GM18505 (cell line): ENCODE measurements at regions not wholly inside any gene's neighbourhood (a gene's known extent, or its start where the extent isn't known, plus 50 kb on each side); places are given as distances from the start of the nearest gene placed in this dataset.
"Not testable (repeated sequence)": the region's sequence is repeated elsewhere in the genome, so short reads cannot be mapped to it uniquely, and the experiment has no call there.

Source experiments
- ATAC-seq: cut with Tn5 transposase; IDR thresholded peaks from one replicate; pipeline ENCODE4 v1.9.1; 2021; ENCODE audit not compliant: unreplicated experiment
- POLR2A ChIP-seq: IDR thresholded peaks from 4 replicates; pipeline ENCODE4 v1.6.1; 2011; ENCODE audit warnings: borderline replicate concordance; ENCODE audit not compliant: insufficient read depth, insufficient read length; ENCODE audit errors: extremely low read depth

DNA sequence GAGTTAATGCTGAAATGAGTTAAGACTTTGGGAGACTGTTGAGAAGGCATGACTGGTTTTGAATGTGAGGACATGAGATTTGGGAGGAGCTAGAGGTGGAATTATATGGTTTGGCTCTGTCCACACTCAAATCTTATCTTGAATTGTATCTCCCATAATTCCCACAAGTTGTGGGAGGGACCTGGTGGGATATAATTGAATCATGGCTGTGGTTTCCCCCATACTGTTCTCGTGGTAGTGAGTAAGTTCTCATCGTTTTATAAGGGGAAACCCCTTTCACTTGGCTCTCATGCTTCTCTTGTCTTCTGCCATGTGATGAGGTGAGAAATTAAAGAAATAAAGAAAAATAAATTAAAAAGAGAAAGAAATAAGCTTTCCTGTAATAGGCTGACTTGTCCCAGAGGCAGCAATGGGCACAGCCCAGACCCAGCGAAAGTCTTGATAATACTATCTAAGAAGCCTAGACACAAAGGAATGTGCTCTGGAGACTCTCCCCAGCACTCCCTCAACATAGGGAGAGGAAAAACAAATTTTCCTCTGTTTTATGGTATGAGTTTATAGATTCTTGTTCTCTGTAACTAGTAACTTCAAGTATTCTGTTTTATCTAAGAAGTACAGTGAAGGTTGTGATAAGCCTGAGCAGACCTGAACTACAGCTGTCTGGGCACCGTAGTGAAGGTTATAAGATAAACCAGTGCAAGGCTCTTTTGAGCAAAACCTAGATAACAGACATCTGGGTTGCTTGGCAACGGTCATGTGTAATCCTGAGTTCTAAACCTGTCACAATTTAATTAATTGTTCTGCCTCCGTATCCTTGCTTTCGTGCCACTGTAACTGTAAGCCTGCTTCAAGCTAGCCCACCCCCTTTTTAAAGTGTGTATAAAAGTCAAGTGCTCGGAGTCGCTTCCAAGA lies 88.9 kb upstream of the ECI2 start:
- no peak for ATAC-seq

GRCh38 chr6:4220558-4220957 lies 85.2 kb upstream of the ECI2 start:
- no peak for TF ChIP-seq POLR2A
- no peak for ATAC-seq

More for the DNA sequence above, 88.9 kb upstream of the ECI2 start:
- no peak for TF ChIP-seq POLR2A

DNA sequence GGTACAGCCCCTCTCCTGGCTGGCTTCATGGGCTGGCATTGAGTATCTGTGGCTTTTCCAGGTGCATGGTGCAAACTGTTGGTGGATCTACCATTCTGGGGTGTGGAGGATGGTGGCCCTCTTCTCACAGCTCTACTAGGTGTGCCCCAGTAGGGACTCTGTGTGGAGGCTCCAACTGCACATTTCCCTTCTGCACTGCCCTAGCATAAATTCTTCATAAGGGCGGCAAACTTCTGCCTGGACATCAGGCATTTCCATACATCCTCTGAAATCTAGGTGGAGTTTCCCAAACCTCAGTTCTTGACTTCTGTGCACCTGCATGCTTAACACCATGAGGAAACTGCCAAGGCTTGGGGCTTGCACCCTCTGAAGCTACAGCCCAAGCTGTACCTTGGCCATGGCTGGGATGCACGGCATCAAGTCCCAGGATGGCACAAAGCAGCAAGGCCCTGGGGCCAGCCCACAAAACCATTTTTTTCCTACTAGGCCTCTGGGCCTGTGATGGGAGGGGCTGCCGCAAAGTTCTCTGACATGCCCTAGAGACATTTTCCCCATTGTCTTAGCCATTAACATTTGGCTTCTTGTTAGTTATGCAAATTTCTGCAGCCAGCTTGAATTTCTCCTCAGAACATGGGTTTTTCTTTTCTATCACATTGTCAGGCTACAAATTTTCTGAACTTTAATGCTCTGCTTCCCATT lies 83.4 kb upstream of the ECI2 start:
- ATAC-seq, result not testable (repeated sequence)

GRCh38 chr6:4212588-4212987 lies 77.2 kb upstream of the ECI2 start:
- TF ChIP-seq POLR2A, result no peak
- no peak for ATAC-seq

DNA sequence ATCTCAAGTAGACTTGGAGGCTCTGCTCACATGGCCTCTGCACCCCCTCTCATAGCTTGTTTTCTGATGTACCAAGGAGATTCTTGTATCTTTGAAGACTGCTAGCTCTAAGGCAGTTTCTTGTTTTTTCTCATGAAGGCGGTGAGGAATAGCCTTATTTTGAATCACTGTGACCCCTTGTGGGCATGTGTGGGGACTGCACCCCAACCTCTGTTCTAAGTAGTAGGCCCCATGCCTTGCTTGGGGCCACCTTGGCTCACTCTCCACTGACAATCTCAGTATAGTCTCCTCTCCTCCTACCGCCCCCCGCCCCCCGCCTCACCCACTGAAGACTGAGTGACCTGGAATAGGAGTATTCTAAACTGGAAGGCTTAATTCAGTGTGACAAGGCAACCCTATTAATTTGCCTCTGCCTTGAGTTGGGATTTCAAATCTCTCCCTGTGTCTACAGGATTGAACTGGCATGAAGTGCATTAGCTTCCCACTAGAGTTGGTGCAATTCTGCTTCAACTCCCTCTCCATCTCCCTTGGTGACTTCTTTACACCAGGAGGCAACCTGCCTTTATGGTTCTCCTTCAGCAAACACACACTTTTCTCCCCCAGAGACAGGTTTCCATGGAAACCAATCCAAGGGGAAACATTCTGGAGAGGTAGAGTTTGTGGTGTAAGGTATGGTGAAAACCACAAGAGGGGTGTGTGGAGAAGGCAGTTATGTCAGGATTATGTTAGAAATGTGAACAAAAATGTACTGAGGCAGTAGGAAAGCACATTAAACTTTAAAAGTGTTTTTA lies 75.4 kb upstream of the ECI2 start:
- no peak for TF ChIP-seq POLR2A
- ATAC-seq, result no peak

DNA sequence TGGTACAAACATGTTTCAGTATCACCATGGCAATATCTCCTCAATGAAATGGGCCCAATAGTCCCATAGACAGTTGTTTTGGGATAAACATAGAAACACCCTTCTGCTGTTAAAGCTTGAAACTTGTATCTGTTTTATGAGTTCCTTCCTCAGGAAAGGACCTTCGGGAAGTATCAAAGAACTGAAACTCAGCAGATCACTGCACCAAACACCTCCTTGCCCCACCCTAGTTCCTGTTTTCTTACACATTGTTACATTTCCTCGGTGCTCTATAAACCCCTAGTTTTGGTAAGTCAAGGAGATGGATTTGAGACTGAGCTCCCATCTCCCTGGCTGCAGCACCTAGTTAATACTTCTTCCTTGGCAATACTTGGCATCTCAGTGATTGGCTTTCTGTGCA lies 73.8 kb upstream of the ECI2 start:
- ATAC-seq, result no peak
- no peak for TF ChIP-seq POLR2A

- no peak for ATAC-seq
- no peak for TF ChIP-seq POLR2A
Measured at GRCh38 chr6:4208158-4208557, 72.8 kb upstream of the ECI2 start.

DNA sequence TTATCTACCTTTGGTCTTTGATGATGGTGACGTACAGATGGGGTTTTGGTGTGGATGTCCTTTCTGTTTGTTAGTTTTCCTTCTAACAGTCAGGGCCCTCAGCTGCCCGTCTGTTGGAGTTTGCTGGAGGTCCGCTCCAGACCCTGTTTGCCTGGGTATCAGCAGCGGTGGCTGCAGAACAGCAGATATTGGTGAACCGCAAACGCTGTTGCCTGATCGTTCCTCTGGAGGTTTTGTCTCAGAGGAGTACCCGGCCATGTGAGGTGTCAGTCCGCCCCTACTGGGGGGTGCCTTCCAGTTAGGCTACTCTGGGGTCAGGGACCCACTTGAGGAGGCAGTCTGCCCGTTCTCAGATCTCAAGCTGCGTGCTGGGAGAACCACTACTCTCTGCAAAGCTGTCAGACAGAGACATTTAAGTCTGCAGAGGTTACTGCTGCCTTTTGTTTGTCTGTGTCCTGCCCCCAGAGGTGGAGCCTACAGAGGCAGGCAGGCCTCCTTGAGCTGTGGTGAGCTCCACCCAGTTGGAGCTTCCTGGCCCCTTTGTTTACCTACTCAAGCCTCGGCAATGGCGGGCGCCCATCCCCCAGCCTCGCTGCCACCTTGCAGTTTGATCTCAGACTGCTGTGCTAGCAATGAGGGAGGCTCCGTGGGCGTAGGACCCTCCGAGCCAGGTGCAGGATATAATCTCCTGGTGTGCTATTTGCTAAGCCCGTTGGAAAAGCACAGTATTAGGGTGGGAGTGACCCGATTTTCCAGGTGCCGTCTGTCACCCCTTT lies 68.5 kb upstream of the ECI2 start:
- not testable (repeated sequence) for ATAC-seq

DNA sequence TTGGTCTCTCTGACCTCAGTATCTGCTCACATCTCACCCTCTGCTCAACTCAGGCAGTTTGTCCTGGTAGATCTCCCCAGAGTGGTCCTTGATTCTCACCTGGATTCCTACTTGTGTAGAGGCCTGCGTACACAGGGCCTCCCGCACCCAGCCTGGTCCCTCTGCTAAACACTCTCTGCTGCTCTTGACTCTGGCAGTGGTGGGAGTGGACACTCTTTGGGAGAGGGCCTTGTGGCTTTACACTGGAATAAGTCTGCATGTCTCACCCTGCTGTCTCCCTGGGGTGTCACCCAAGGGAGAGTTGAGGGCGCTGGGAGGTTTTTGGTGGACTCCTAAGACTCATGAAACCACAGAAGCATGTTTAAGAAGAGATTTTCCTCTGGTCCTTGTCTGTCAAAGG lies 57.3 kb upstream of the ECI2 start:
- TF ChIP-seq POLR2A, result no peak
- no peak for ATAC-seq

DNA sequence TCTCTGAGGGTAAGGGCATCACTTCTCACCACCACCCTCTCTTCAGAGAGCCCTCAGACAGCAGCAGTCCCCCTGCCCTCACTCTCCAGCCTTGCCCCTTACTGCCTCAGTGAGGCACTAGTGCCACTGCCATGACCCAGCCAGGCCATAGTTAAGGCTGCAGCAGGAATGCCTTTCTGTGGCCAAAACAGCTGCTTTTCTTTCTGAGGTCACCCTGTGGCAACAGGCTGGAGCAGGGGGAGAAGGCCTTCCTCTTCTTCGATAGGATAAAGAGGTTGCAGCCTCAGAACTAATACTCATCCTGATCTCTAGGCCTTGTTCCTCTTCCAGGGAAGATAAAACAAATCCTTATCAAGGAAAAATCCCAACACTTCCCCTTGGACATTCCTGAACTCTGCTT lies 56.8 kb upstream of the ECI2 start:
- TF ChIP-seq POLR2A, result no peak
- no peak for ATAC-seq

DNA sequence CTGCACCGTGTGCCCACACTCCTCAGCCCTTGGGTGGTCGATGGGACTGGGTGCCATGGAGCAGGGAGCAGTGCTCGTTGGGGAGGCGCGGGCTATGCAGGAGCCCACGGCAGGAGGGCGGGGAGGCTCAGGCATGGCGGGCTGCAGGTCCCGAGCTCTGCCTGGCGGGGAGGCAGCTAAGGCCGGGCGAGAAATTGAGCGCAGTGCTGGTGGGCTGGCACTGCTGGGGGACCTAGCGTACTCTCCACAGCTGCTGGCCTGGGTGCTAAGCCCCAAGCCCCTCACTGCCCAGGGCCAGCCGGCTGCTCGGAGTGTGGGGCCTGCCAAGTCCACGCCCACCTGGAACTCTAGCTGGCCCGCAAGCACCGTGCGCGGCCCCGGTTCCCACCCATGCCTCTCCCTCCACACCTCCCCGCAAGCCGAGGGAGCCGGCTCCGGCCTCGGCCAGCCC lies 55.9 kb upstream of the ECI2 start:
- TF ChIP-seq POLR2A, result no peak
- ATAC-seq, result no peak

DNA sequence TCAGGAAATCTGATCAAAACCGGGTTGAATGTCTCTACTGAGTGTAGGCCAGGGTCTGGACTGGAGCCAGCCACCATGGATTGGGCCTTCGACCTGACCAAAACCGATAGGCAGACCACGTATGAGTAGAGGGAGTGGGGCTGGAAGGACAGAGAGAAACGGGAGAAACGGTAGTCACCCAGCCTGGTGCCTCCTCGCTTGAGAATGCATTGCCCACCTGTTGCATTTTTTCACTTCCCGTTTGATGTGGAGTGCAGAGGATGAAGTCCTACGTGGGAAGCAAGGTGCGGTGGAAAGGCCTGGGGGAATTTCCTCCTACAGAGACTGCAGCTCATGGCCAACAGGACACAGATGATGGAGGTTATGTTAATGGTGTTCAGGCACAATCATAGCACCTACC lies 53.9 kb upstream of the ECI2 start:
- ATAC-seq, result no peak
- no peak for TF ChIP-seq POLR2A

- TF ChIP-seq POLR2A, result no peak
- no peak for ATAC-seq
Measured at GRCh38 chr6:4188801-4189200, 53.4 kb upstream of the ECI2 start.
